ENCODE measurements at regions not wholly inside any gene's neighbourhood (a gene's known extent, or its start where the extent isn't known, plus 50 kb on each side); places are given as distances from the start of the nearest gene placed in this dataset.
"Not testable (repeated sequence)": the region's sequence is repeated elsewhere in the genome, so short reads cannot be mapped to it uniquely, and the experiment has no call there.

DNA sequence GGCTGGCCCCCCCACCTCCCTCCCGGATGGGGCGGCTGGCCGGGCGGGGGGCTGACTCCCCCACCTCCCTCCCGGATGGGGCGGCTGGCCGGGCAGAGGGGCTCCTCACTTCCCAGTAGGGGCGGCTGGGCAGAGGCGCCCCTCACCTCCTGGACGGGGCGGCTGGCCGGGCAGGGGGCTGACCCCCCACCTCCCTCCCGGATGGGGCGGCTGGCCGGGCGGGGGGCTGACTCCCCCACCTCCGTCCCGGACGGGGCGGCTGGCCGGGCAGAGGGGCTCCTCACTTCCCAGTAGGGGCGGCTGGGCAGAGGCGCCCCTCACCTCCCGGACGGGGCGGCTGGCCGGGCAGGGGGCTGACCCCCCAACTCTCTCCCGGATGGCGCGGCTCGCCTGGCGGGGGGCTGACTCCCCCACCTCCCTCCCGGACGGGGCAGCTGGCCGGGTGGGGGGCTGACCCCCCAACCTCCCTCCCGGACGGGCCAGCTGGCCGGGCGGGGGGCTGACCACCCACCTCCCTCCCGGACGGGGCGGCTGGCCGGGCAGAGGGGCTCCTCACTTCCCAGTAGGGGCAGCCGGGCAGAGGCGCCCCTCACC lies 194.1 kb upstream of the GRIA1 start:
- DNase-seq = not testable (repeated sequence)

DNA sequence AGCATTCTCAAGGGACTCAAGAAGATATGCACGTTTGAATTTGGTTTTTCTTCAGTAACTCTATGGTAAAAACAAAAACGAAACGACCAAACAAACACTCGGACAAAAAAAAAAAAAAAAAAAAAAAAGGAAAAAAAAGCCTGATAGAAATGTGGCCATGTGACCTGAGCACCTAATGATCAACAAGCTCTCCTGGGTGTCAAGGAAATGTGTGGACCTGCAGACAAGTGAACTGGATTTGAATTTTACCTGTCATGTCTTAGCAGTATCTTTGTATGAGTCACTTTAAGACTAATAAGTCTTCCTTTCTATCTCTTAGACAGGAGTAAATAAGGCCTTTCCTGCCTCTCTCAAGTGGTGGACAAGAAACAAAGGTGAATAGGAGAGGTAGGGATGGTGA lies 190.6 kb upstream of the GRIA1 start:
- DNase-seq = no peak

GRCh38 chr5:153308282-153308681 lies 182.2 kb upstream of the GRIA1 start:
- DNase-seq = no peak

GRCh38 chr5:153318556-153318955 lies 171.9 kb upstream of the GRIA1 start:
- no peak for DNase-seq

DNA sequence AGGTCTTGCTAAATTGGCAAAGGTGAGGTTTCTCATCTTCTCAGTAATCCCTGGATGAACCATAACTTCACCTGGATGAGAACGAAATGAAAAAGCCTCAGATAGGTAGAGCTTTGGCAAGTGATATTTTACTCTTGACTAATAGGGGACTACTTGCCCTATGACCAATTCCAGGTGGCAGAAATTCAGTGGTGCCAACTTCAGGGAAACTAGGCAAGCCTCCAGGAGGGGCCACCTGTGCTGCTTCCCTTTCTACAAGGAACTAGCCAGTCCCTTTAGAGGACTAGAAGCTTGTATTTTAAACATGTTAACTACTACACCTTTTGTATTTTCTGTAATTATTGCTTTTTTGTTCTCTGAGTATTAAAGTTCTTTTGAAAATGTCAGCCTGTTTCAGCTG lies 169.0 kb upstream of the GRIA1 start:
- no peak for DNase-seq

- no peak for DNase-seq
These were observed 150.3 kb upstream of the GRIA1 start for GRCh38 chr5:153340139-153340538.

DNA sequence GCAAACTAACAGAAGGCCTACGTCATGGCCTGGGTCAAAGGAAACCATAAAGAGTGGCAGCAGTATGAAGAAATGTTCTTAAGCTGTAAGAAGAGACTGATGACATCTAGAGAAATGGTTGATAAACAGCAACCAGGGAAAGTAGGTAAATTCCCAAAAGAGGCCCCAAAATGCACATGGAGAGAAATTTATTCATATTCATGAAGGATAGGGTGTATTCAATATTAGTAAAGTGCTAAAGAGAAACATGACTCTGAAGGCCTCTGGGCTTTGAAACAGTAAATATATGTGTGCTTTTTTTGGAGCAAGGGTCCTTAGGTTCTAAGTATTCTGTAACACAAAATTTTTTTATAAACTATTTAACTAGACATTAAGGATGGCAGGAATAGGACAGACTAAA lies 149.7 kb upstream of the GRIA1 start:
- no peak for DNase-seq

DNA sequence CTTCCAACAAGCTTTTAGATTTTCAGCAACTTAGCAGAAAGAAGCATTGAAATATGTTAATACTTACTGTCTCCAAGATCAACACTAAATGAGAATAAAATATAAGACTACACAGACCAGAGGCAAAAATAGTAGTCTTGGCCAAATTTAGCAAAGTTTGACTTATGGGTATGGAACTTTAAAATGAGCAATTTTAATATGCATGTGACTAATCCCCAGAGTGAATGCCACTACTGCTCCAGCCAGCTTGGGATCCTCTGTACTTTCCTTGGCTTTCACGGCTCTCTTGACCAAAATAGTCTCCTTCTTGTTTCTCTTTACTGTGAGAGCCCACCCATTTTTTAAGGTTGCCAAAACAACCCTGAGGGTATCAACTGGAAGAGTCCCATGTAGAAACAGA lies 148.0 kb upstream of the GRIA1 start:
- DNase-seq = no peak

DNA sequence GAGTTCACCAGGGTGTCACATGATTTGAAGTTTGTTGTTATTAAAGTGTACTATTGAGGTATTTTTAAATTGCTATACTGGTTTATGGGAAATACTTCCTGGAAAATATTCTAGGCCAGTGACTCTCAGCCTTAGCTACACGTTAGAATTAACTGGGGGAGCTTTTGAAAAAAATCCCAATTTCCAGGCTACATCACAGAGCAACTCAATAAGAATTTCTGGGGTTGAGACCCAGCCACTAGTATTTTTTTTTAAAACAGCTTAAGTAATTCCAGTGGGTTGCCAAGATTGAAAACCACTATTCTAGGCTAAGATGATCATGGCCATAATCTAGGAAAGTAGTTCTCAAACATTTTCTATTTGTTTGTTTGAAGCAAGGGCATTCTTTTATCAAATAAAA lies 142.9 kb upstream of the GRIA1 start:
- no peak for DNase-seq

GRCh38 chr5:153350175-153350883 lies 140.1 kb upstream of the GRIA1 start:
- DNase-seq = no peak

GRCh38 chr5:153352685-153353219 lies 137.7 kb upstream of the GRIA1 start:
- no peak for DNase-seq

DNA sequence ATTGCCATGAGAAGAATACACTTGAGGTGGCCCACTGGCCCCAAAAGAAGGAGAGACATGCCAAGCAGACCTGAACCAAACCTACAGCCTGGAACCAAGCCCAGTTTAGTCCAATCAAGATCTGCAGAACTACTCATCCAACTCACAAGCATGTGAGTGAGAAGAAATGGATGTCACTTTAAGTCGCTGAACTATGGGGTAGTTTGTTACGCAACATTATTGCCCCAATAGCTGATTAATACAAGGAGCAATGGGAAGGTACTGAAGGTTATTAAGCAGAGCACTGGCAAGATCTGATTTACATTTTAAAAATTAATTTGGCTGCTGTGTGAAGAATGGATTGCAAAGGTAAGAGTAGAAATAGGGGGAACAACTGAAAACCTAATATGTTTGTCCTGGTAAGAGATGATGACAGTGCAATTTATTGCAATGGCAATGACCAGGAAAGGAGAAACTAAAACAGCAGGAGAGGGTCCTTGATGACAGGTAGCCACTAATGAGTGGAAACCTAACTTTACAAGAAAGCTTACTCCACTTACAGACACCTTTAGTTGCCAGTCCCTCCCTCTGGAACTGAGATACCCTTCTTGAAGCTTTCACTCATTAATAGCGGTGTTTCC lies 132.9 kb upstream of the GRIA1 start:
- no peak for DNase-seq

DNA sequence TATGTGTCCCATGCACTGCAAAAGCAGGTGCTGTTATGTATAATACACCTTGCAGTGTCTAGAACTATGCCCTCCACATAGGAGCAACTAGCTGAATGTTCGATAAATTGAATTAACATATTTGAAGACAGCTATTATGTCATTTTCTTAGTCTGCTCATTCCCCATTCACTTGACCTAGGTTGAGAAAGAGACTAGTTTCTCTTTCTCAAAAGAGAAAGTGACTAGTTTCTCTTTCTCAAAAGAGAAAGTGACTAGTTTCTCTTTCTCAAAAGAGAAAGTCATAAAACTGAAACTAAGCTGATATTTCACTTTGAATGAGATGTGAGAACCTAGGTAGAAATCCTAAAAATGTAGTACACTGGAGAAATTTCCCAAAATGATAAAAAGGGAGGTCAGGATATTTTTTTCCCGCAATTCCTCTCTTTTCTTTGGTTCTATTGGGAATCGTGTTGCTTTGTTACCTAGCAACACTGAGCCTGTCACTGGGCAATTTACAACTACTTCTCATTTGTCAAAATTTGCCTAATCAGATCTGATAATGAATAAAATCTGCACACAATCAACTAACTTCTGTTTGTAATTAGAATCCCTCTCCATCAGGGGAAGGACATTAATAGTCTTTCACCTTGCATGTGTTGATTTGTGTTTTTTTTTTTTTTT lies 132.0 kb upstream of the GRIA1 start:
- no peak for DNase-seq

DNA sequence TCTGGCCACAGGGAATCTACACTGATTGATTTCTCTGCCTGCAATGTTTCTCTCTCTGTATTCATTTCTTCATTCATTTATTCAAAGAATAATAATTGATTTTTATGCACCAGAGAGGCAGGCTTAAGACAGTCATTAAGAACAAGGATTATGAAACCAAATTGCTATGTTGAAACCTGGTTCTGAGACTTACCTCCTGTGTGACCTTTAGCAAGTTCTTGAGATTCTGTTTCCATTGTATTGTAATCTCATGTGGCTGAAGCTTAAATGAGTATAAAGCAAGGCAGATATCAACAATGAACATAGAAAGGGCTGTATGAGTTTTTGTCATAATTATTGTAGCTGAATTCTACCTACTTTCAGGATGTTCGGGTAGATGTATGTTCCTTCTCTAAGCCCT lies 129.6 kb upstream of the GRIA1 start:
- DNase-seq = no peak

DNA sequence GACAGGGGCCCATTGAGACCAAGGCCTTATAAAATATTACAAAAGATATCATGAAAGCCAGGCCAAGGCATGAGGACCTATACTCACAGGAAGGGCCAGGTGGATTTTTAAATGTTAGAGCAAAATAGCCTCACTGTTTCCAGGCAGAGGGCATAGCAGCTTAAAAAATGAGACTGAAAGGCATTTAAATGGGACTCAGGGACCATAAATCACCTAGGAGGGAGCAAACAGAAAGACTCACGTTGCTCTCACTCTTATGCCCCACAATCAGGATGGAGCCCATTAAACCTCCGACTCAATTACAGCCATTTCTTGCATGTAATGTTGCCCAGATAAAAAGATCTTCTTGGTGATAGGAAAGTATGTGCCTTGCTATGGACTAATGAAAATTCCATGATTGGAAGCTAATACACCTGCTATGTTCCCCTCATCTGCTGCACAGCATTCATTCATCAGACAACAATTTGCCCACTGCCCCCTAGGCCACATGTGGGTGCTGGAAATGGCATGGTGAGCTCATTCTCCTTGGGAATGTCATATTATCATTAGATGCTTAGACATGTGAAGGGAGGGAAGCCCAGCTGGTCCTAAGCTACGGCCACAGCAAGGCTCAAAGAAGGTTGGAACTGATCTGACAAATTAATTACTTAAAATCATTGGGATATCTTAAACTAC lies 128.6 kb upstream of the GRIA1 start:
- DNase-seq = no peak

DNA sequence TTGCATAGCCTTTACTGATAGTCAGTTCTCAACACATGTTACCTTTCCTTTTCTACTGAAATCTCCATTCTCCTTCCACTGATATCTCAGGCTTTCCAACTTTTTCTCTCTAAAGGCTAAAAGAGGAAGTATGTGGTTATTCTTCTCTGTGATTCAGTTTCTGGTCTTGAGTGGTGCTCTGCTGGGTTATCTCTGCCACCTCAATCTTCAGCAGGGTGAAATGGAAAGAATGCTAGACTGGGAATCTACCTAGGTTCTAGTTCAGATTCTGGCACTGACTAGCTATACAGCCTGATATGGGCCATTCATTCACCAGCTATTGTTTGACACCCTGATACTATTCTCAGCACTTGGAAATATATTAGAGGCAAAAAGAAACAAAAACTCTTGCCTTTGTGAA lies 124.9 kb upstream of the GRIA1 start:
- no peak for DNase-seq

GRCh38 chr5:153367466-153367865 lies 123.0 kb upstream of the GRIA1 start:
- DNase-seq = no peak

DNA sequence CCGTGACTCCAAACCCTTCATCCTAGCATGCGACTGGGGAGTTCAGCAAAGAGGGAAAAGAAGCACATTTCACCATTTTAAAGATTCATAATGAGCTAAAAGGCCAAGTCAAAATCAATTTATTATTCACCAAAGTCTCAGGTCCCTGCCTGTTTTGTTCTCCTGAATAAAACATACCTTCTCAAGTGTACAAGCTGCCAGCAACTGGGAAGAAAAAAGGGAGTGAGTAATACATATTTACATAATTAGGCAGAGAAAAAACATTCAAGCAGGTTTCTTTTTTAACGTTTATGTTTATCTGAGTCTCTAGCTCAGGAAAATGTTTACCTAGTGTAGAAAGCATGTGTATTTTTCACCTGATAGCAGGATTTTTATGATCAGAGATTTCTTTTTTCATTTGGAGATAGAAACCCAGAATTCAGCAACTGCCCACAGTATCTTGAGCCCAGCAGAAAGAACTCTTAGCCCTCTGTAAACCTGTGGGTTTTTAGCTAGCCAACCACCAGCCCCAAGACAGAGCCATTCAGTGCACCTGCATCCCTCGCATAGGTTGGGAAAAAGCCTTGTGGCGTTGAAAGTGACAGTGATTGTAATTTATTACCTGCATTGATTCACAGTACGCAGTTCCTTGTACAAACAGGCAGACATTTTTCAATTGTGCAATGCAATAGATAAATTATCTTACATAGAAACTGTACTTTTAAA lies 117.9 kb upstream of the GRIA1 start:
- peak; percentile 46 for DNase-seq

GRCh38 chr5:153373130-153373498 lies 117.4 kb upstream of the GRIA1 start:
- no peak for DNase-seq

DNA sequence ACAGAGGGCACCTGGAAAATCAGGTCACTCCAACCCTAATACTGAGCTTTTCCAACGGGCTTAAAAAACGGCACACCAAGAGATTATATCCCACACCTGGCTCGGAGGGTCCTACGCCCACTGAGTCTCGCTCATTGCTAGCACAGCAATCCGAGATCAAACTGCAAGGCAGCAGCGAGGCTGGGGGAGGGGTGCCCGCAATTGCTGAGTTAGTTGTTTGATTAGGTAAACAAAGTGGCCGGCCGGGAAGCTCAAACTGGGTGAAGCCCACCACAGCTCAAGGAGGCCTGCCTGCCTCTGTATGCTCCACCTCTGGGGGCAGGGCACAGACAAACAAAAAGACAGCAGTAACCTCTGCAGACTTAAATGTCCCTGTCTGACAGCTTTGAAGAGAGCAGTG lies 108.8 kb upstream of the GRIA1 start:
- not testable (repeated sequence) for DNase-seq

GRCh38 chr5:153390569-153390968 lies 99.9 kb upstream of the GRIA1 start:
- DNase-seq = no peak

- DNase-seq = no peak
These were observed 90.9 kb upstream of the GRIA1 start for GRCh38 chr5:153399595-153399994.

- DNase-seq = no peak
These were observed 89.5 kb upstream of the GRIA1 start for GRCh38 chr5:153400931-153401330.

All from NCI-H510A (cell line).